Breast epithelium (tissue), 4 donors: ENCODE measurements at regions not wholly inside any gene's neighbourhood (a gene's known extent, or its start where the extent isn't known, plus 50 kb on each side); places are given as distances from the start of the nearest gene placed in this dataset.

Experiments used
- DNase-seq, 2 donors: peaks; one replicate each; pipeline ENCODE4 v3.0.0-alpha.2; 2019; ENCODE audit warnings: low spot score in 2 of 2
- H3K27ac ChIP-seq, 2 donors: fragments of 200-600 bp; sonication (generic) in 1 of 2; one replicate each; pipeline ENCODE4 v1.5.1; 2016 to 2019; ENCODE audit warnings: mild to moderate bottlenecking in 1 of 2
- H3K27me3 ChIP-seq, 2 donors: fragments of 200-600 bp; sonication (generic) in 1 of 2; one replicate each; pipeline versions ENCODE4 v1.5.1 to v1.6.0; 2017 to 2019; ENCODE audit warnings: control low read depth in 1 of 2, mild to moderate bottlenecking in 1 of 2
- H3K36me3 ChIP-seq: fragments of 200-600 bp; one replicate; pipeline ENCODE4 v1.5.1; 2019
- H3K4me1 ChIP-seq, 2 donors: fragments of 200-600 bp; sonication (generic); one replicate each; pipeline ENCODE4 v1.5.1; 2016 to 2019; ENCODE audit warnings: control low read depth in 1 of 2
- H3K4me3 ChIP-seq, 3 donors: fragments of 200-600 bp; sonication (generic); 1 replicate in 2 of 3; 2 replicates in 1 of 3; pipeline ENCODE4 v1.5.1; 2016 to 2019; ENCODE audit warnings: mild to moderate bottlenecking in 3 of 3, moderate library complexity in 2 of 3
- H3K9me3 ChIP-seq, 2 donors: fragments of 200-600 bp; sonication (generic) in 1 of 2; one replicate each; pipeline ENCODE4 v1.5.1; 2016 to 2019; ENCODE audit warnings: control low read depth in 1 of 2
- POLR2A ChIP-seq: fragments of 450-650 bp; IDR thresholded peaks from one replicate; pipeline ENCODE4 v1.6.1; 2016; ENCODE audit warnings: antibody characterized with exemption, mild to moderate bottlenecking, moderate library complexity
- POLR2AphosphoS5 ChIP-seq, 3 donors: sonication (generic); formaldehyde crosslinking; IDR thresholded peaks; one replicate each; pipeline ENCODE4 v1.6.1; 2017; ENCODE audit warnings: antibody characterized with exemption in 3 of 3
- intact Hi-C: fragments of 100-400 bp; cut with DNase I; formaldehyde crosslinking; loops from one replicate; pipeline ENCODE4 v1.15.1; 2023; ENCODE audit warnings: low total_unique reads
- TF ChIP-seq, protein P1 (sequence below), 3 donors: fragments of 450-650 bp; IDR thresholded peaks; one replicate each; pipeline ENCODE4 v1.5.1; 2016 to 2017; ENCODE audit warnings: antibody characterized with exemption in 3 of 3, mild to moderate bottlenecking in 3 of 3, moderate library complexity in 3 of 3

DNA sequence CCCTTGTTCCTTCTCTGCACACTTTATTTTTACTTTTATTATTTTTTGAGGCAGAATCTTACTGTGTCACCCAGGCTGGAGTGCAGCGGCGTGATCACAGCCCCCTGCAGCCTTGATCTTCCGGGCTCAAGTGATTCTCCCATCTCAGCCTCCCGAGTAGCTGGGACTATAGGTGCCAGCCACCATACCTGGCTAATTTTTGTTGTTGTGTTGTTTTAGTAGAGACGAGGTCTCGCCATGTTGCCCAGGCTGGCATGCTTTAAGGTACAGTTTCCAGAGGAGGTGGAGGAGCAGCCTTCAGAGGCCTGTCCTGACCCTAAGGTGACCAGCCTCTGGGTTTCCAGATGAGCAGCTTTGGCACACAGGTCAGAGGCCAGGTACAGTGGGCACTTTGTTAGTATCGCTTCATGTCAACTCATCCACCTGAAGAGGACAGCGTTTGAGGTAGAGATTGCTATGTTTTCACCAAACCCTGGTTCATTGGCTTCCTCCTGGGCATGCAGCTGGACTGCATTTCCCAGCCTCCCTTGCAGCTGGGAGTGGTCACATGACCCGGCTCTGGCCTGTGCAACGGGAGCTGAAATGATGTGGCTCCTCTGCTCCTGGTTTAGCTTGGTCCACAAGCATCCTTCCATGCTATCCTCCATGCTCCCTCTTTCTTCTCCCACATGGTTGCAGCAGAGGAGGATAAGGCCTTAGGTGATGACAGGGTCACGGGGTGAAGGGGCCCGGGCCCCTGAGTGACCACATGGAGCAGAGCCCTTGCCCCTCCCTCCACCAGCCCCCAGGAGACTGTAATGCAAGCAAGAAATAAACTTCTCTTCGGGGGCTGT, 139.3 kb upstream of the IER5L start:
- peaks cover 5 to 19% of the 10 kb centered on the region in 2 donors for H3K4me1 ChIP-seq
- H3K4me3 ChIP-seq = no peak overlapping the region
- H3K36me3 ChIP-seq = no peaks in the 10 kb centered on the region
- no peaks in the 10 kb centered on the region for H3K9me3 ChIP-seq
- no peaks in the 10 kb centered on the region for H3K27me3 ChIP-seq
- intact Hi-C loops = loop anchor here (10.0 kb wide), 1 partner anchor 143 kb away; the partner anchor contains the start of gene IER5L
- TF ChIP-seq POLR2A (no peak), POLR2AphosphoS5 (IDR thresholded peaks at IDR 0.05) (peak in 1 of 3 donors; percentile 12)
- TF ChIP-seq, protein P1, sequence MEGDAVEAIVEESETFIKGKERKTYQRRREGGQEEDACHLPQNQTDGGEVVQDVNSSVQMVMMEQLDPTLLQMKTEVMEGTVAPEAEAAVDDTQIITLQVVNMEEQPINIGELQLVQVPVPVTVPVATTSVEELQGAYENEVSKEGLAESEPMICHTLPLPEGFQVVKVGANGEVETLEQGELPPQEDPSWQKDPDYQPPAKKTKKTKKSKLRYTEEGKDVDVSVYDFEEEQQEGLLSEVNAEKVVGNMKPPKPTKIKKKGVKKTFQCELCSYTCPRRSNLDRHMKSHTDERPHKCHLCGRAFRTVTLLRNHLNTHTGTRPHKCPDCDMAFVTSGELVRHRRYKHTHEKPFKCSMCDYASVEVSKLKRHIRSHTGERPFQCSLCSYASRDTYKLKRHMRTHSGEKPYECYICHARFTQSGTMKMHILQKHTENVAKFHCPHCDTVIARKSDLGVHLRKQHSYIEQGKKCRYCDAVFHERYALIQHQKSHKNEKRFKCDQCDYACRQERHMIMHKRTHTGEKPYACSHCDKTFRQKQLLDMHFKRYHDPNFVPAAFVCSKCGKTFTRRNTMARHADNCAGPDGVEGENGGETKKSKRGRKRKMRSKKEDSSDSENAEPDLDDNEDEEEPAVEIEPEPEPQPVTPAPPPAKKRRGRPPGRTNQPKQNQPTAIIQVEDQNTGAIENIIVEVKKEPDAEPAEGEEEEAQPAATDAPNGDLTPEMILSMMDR (IDR thresholded peaks at IDR 0.05) = no peak
- peak overlapping the region; percentile 85 to 87 for H3K27ac ChIP-seq
- peak in 1 of 2 donors; percentile 49 for DNase-seq

DNA sequence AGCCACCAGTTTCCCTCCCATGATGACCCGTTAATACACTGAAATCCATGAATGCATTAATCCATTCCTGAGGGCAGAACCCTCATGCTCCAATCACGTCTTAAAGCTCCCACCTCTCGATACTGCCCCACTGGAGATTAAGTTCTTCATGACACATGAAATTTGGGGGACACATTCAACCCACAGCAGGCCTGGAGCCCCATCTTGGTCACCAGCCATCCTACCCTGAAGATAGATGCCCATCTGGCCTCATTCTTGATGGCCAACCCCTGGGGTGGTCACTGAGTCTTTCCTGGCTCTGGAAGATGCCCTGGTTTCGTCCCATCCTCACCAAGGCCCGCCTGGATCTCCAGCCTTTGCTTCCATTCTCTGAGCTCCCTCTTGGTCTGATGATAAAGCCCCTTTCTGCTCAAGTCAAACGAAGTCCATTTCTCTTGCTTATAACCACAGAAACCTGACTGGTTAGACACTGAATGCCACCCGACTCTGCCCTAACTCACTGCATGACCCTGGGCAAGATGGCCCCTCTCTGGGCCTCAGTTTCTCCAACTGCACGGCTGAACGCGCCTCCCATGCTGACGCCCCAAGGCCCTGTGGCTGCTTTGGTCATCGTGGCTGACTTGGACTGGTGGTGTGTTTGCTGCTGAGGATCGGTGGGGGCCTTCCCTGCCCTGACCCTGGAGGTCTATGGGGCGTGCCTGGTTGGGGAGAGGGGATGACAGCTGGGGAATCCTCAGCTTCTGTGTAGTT, 138.4 kb upstream of the IER5L start:
- H3K4me3 ChIP-seq = no peak overlapping the region
- no peaks in the 10 kb centered on the region for H3K36me3 ChIP-seq
- DNase-seq = peak in 1 of 2 donors; percentile 36
- no peaks in the 10 kb centered on the region for H3K27me3 ChIP-seq
- intact Hi-C loops = loop anchor here (10.0 kb wide), 1 partner anchor 142 kb away; the partner anchor contains the start of gene IER5L
- peaks cover 5 to 19% of the 10 kb centered on the region in 2 donors for H3K4me1 ChIP-seq
- TF ChIP-seq POLR2A (no peak), POLR2AphosphoS5 (IDR thresholded peaks at IDR 0.05) (no peak)
- TF ChIP-seq, protein P1 (IDR thresholded peaks at IDR 0.05) = no peak
- no peaks in the 10 kb centered on the region for H3K9me3 ChIP-seq
- peak overlapping the region; percentile 85 to 87 for H3K27ac ChIP-seq

DNA sequence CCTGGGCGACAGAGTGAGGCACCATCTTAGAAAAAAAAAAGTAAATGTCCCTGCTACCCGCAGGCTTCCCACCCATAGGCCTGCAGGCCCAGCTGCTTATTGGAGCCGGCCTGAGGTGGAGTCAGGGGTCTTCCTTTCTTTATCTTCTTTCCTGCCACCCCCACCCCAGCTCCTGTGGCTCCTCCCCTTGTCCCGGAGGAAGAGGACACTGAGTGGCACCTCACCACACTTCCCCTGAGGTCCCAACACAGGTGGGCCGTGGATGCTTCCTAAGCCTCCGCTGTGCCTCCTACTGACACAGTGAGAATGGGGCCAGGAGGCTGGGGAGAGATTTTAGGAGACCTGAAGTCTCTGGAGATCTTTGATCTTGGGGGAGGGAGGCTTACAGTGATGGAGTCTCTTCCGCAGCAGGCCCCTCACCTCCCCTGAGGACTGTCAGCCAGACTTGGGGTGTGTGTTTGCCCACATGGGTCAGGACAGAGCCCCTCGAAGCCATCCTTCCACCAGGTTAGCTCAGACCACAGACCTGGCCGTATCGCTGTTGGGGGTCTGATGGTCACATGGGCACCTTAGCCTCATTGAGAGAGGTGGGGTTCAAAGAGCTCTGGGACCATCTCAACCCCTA, 135.4 kb upstream of the IER5L start:
- peak overlapping the region in 1 of 2 donors; percentile 66 for H3K27ac ChIP-seq
- H3K27me3 ChIP-seq = no peaks in the 10 kb centered on the region
- H3K4me1 ChIP-seq = peaks cover 0 to 6% of the 10 kb centered on the region in 2 donors
- H3K4me3 ChIP-seq = no peak overlapping the region
- intact Hi-C loops = loop anchor here (10.0 kb wide), 1 partner anchor 139 kb away; the partner anchor contains the start of gene IER5L
- H3K9me3 ChIP-seq = no peaks in the 10 kb centered on the region
- TF ChIP-seq POLR2AphosphoS5 (IDR thresholded peaks at IDR 0.05) (no peak), POLR2A (no peak)
- TF ChIP-seq, protein P1 (IDR thresholded peaks at IDR 0.05) = no peak
- H3K36me3 ChIP-seq = no peaks in the 10 kb centered on the region
- peak in 1 of 2 donors; percentile 40 for DNase-seq

DNA sequence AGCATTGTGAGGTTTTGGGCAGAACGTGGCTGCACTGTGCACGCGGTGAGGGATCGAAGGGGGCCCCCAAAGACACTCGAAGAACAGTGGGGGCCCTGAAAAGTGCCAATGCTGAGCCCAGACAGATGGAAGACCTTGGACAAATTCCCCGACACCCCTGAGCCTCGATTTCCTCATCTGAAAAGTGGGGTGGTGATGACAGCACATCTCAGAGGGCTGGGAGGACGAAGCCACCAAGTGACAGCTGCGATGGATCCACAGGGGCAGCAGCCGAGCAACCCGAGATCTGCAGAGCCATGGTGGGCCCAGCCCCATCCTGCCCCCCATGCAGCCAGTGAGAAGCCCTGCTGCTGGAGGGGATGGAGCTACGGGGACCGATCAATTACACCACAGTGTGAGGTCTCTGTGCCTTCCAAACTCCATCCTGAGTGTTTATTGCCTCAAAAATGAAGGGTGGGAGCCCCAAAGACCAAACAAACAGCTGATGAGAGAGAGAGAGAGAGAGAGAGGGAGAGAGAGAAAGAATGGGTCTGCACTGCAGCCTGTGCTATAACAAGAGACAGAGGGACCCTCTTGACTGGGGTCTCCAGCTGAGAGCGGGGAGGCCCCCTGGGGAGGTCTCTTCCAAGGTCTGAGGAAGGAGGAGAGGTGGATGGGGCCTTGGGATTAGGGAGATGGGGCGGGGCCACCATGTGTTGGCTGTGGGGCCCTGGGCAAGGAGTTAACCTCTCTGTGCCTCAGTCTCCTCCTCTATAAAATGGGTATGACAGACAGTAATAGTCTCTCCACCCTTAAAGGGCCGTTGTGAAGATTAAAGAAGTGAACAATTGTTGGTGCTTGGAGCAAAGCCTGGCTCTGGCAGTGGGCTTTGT, 134.4 kb upstream of the IER5L start:
- Histone ChIP-seq H3K4me1 (no peaks in the 10 kb centered on the region), H3K9me3 (no peaks in the 10 kb centered on the region), H3K27ac (no peak overlapping the region), H3K36me3 (no peaks in the 10 kb centered on the region), H3K27me3 (no peaks in the 10 kb centered on the region), H3K4me3 (no peak overlapping the region)
- TF ChIP-seq POLR2AphosphoS5 (IDR thresholded peaks at IDR 0.05) (no peak), POLR2A (no peak)
- TF ChIP-seq, protein P1 (IDR thresholded peaks at IDR 0.05) = no peak
- intact Hi-C loops = loop anchor here (10.0 kb wide), 1 partner anchor 138 kb away; the partner anchor contains the start of gene IER5L
- DNase-seq = peak in 1 of 2 donors; percentile 28
